NCI-H2081 (cell line): ENCODE measurements at regions not wholly inside any gene's neighbourhood (a gene's known extent, or its start where the extent isn't known, plus 50 kb on each side); places are given as distances from the start of the nearest gene placed in this dataset.
"Not testable (repeated sequence)": the region's sequence is repeated elsewhere in the genome, so short reads cannot be mapped to it uniquely, and the experiment has no call there.

ENCODE experiments used
- DNase-seq, 2 experiments: peaks; one replicate each; lab custom pipeline; 2025; lab: John Stamatoyannopoulos, UW

- peak; percentile 42 to 86 for DNase-seq
These were observed 865.1 kb upstream of the CNTN5 start for GRCh38 chr11:98155696-98156095.

GRCh38 chr11:98177925-98178324 is 842.8 kb upstream of the CNTN5 start:
- DNase-seq, result no peak

- DNase-seq, result no peak
These were observed 840.2 kb upstream of the CNTN5 start for GRCh38 chr11:98180511-98180910.

GRCh38 chr11:98180921-98181320 is 839.8 kb upstream of the CNTN5 start:
- DNase-seq, result no peak

- DNase-seq, result no peak
These were observed 837.7 kb upstream of the CNTN5 start for GRCh38 chr11:98183034-98183433.

- no peak for DNase-seq
These were observed 835.5 kb upstream of the CNTN5 start for GRCh38 chr11:98185245-98185644.

GRCh38 chr11:98194611-98195010 is 826.1 kb upstream of the CNTN5 start:
- no peak for DNase-seq

GRCh38 chr11:98195300-98195699 is 825.4 kb upstream of the CNTN5 start:
- DNase-seq, result no peak

GRCh38 chr11:98207086-98207485 is 813.7 kb upstream of the CNTN5 start:
- no peak for DNase-seq

GRCh38 chr11:98227278-98227677 is 793.5 kb upstream of the CNTN5 start:
- peak; percentile 2 to 58 for DNase-seq

- no peak for DNase-seq
These were observed 790.1 kb upstream of the CNTN5 start for GRCh38 chr11:98230678-98231077.

- no peak for DNase-seq
These were observed 786.1 kb upstream of the CNTN5 start for GRCh38 chr11:98234698-98235097.

GRCh38 chr11:98243897-98244296 is 776.9 kb upstream of the CNTN5 start:
- no peak for DNase-seq

GRCh38 chr11:98260983-98261382 is 759.8 kb upstream of the CNTN5 start:
- no peak for DNase-seq

- no peak for DNase-seq
These were observed 743.4 kb upstream of the CNTN5 start for GRCh38 chr11:98277251-98277912.

GRCh38 chr11:98289617-98290263 is 731.0 kb upstream of the CNTN5 start:
- no peak for DNase-seq

GRCh38 chr11:98296091-98296880 is 724.5 kb upstream of the CNTN5 start:
- no peak for DNase-seq

- DNase-seq, result no peak
These were observed 720.0 kb upstream of the CNTN5 start for GRCh38 chr11:98300719-98301118.

- DNase-seq, result no peak
These were observed 712.8 kb upstream of the CNTN5 start for GRCh38 chr11:98307827-98308491.

- not testable (repeated sequence) for DNase-seq
These were observed 690.4 kb upstream of the CNTN5 start for GRCh38 chr11:98330306-98330705.

- DNase-seq, result no peak
These were observed 662.2 kb upstream of the CNTN5 start for GRCh38 chr11:98358551-98358950.

- DNase-seq, result no peak
These were observed 655.6 kb upstream of the CNTN5 start for GRCh38 chr11:98365190-98365589.

GRCh38 chr11:98365941-98366340 is 654.8 kb upstream of the CNTN5 start:
- DNase-seq, result no peak
